WTC11 (cell line): ENCODE measurements at regions not wholly inside any gene's neighbourhood (a gene's known extent, or its start where the extent isn't known, plus 50 kb on each side); places are given as distances from the start of the nearest gene placed in this dataset.

Experiments
- GTF2I ChIP-seq: fragments of 250-450 bp; sonication (Bioruptor Pico); conservative IDR thresholded peaks from 2 replicates; pipeline ENCODE4 v1.4.0; 2021; ENCODE audit warnings: mild to moderate bottlenecking
- JUN ChIP-seq: sonication (generic); formaldehyde crosslinking; IDR thresholded peaks from 2 replicates; pipeline ENCODE4 v1.8.0; 2023; ENCODE audit warnings: mild to moderate bottlenecking, missing genetic modification reagents
- NR2C2 ChIP-seq: sonication (generic); formaldehyde crosslinking; IDR thresholded peaks from 2 replicates; pipeline ENCODE4 v1.8.0; 2022; ENCODE audit warnings: mild to moderate bottlenecking, missing genetic modification reagents
- ZNF121 ChIP-seq: sonication (generic); formaldehyde crosslinking; IDR thresholded peaks from 2 replicates; pipeline ENCODE4 v1.8.0; 2023; ENCODE audit warnings: missing genetic modification reagents
- TF ChIP-seq, protein P1 (sequence below): fragments of 200-600 bp; IDR thresholded peaks from 2 replicates; pipeline ENCODE4 v1.8.0; 2022; ENCODE audit warnings: antibody characterized with exemption
- TF ChIP-seq, protein P2 (sequence below): sonication (generic); formaldehyde crosslinking; IDR thresholded peaks from 2 replicates; pipeline ENCODE4 v1.8.0; 2022; ENCODE audit warnings: missing genetic modification reagents
- TF ChIP-seq, protein P3 (sequence below): sonication (generic); formaldehyde crosslinking; IDR thresholded peaks from 2 replicates; pipeline ENCODE4 v1.8.0; 2022; ENCODE audit warnings: mild to moderate bottlenecking, missing genetic modification reagents

GRCh38 chr1:102099916-102100315 is 103.2 kb upstream of the OLFM3 start:
- TF ChIP-seq, protein P1, sequence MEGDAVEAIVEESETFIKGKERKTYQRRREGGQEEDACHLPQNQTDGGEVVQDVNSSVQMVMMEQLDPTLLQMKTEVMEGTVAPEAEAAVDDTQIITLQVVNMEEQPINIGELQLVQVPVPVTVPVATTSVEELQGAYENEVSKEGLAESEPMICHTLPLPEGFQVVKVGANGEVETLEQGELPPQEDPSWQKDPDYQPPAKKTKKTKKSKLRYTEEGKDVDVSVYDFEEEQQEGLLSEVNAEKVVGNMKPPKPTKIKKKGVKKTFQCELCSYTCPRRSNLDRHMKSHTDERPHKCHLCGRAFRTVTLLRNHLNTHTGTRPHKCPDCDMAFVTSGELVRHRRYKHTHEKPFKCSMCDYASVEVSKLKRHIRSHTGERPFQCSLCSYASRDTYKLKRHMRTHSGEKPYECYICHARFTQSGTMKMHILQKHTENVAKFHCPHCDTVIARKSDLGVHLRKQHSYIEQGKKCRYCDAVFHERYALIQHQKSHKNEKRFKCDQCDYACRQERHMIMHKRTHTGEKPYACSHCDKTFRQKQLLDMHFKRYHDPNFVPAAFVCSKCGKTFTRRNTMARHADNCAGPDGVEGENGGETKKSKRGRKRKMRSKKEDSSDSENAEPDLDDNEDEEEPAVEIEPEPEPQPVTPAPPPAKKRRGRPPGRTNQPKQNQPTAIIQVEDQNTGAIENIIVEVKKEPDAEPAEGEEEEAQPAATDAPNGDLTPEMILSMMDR = no peak
- TF ChIP-seq JUN (CRISPR knock-in tag) (no peak), ZNF121 (CRISPR knock-in tag) (no peak), GTF2I (CRISPR knock-in tag) (no peak), NR2C2 (no peak)
- TF ChIP-seq, protein P2, sequence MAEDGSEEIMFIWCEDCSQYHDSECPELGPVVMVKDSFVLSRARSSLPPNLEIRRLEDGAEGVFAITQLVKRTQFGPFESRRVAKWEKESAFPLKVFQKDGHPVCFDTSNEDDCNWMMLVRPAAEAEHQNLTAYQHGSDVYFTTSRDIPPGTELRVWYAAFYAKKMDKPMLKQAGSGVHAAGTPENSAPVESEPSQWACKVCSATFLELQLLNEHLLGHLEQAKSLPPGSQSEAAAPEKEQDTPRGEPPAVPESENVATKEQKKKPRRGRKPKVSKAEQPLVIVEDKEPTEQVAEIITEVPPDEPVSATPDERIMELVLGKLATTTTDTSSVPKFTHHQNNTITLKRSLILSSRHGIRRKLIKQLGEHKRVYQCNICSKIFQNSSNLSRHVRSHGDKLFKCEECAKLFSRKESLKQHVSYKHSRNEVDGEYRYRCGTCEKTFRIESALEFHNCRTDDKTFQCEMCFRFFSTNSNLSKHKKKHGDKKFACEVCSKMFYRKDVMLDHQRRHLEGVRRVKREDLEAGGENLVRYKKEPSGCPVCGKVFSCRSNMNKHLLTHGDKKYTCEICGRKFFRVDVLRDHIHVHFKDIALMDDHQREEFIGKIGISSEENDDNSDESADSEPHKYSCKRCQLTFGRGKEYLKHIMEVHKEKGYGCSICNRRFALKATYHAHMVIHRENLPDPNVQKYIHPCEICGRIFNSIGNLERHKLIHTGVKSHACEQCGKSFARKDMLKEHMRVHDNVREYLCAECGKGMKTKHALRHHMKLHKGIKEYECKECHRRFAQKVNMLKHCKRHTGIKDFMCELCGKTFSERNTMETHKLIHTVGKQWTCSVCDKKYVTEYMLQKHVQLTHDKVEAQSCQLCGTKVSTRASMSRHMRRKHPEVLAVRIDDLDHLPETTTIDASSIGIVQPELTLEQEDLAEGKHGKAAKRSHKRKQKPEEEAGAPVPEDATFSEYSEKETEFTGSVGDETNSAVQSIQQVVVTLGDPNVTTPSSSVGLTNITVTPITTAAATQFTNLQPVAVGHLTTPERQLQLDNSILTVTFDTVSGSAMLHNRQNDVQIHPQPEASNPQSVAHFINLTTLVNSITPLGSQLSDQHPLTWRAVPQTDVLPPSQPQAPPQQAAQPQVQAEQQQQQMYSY (CRISPR knock-in tag) = no peak
- TF ChIP-seq, protein P3, sequence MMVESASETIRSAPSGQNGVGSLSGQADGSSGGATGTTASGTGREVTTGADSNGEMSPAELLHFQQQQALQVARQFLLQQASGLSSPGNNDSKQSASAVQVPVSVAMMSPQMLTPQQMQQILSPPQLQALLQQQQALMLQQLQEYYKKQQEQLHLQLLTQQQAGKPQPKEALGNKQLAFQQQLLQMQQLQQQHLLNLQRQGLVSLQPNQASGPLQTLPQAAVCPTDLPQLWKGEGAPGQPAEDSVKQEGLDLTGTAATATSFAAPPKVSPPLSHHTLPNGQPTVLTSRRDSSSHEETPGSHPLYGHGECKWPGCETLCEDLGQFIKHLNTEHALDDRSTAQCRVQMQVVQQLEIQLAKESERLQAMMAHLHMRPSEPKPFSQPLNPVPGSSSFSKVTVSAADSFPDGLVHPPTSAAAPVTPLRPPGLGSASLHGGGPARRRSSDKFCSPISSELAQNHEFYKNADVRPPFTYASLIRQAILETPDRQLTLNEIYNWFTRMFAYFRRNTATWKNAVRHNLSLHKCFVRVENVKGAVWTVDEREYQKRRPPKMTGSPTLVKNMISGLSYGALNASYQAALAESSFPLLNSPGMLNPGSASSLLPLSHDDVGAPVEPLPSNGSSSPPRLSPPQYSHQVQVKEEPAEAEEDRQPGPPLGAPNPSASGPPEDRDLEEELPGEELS (CRISPR knock-in tag) = no peak
